ENCODE measurements at regions not wholly inside any gene's neighbourhood (a gene's known extent, or its start where the extent isn't known, plus 50 kb on each side); places are given as distances from the start of the nearest gene placed in this dataset.

GRCh38 chr1:87647430-87648177, 318.9 kb downstream of the LMO4 start:
- H3K27ac ChIP-seq (ENCODE audit: low read depth, low read length), result no peak overlapping the region
- no peaks in the 10 kb centered on the region for H3K27me3 ChIP-seq (ENCODE audit: control insufficient read depth, insufficient read depth, low read length)
- H3K9ac ChIP-seq (ENCODE audit: low read depth, low read length), result no peak overlapping the region
- H3K4me3 ChIP-seq (ENCODE audit: low read depth, low read length), result no peak overlapping the region
- H3K4me1 ChIP-seq (ENCODE audit: control insufficient read depth, insufficient read depth, low read length), result peaks cover 25% of the 10 kb centered on the region
- H3K9me3 ChIP-seq (ENCODE audit: control insufficient read depth, insufficient read depth, low read length), result no peaks in the 10 kb centered on the region
- no peaks in the 10 kb centered on the region for H3K36me3 ChIP-seq (ENCODE audit: control insufficient read depth, insufficient read depth, low read length)

DNA sequence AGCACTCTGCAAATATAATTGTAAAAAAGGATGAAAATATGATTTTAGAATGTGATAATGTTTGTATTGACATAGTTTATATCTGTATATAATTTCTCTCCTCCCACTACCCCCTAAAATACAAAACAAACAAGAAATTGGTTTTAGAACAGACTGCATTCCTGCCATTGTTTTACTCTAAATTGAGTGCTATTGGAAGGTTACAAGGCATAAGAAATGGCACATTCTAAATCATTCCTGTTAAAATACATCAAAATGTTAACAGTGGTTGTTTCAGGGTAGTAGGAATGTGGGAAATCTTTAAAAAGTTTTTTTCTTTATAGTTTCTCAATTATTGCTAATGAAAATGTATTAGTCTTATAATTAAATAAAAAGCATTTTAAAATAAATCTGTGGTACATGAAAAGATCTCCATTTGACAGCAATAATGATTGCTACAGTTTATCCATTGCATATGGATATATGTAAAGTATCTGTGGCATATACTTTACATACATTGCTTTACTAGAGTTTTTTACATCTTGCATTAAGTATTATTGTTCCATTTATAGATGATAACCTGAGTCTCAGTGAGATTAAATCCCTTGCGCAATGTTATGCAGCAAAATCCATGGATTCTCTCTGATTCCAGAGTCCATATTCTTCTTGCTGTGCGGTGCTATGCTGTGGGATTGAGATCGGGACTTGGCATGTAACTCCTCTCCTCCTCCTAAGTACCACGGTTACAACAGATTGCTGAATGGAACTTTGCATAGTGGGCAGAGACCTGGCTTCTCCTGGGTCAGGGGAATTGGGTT, 319.8 kb downstream of the LMO4 start:
- Histone ChIP-seq H3K4me1 (ENCODE audit: control insufficient read depth, insufficient read depth, low read length) (peaks cover 16% of the 10 kb centered on the region), H3K9ac (ENCODE audit: low read depth, low read length) (no peak overlapping the region), H3K4me3 (ENCODE audit: low read depth, low read length) (no peak overlapping the region), H3K27me3 (ENCODE audit: control insufficient read depth, insufficient read depth, low read length) (no peaks in the 10 kb centered on the region), H3K9me3 (ENCODE audit: control insufficient read depth, insufficient read depth, low read length) (no peaks in the 10 kb centered on the region), H3K27ac (ENCODE audit: low read depth, low read length) (no peak overlapping the region), H3K36me3 (ENCODE audit: control insufficient read depth, insufficient read depth, low read length) (no peaks in the 10 kb centered on the region)

DNA sequence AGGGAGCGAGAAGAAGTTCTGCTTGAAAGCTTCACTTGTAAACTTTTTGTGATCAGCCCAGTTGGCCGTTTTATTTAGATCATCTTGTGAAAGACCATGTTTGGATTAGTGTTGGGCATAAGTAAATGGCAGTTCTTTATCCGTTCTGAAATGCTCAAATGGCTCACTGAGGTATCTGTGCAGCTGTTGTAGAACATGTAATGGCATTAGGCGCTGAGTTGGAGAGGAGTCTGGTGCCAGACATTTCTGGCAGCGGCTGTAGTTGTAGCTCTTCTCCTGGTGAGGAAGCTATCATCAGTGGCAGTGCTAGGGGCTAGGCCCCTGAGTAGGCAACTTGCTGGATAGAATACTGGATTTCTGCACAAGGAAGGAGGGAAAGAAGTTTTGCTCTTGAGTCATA, 321.6 kb downstream of the LMO4 start:
- Histone ChIP-seq H3K4me1 (ENCODE audit: control insufficient read depth, insufficient read depth, low read length) (no peaks in the 10 kb centered on the region; the same call in 1 of the 2 replicates), H3K27ac (ENCODE audit: low read depth, low read length) (no peak overlapping the region)

DNA sequence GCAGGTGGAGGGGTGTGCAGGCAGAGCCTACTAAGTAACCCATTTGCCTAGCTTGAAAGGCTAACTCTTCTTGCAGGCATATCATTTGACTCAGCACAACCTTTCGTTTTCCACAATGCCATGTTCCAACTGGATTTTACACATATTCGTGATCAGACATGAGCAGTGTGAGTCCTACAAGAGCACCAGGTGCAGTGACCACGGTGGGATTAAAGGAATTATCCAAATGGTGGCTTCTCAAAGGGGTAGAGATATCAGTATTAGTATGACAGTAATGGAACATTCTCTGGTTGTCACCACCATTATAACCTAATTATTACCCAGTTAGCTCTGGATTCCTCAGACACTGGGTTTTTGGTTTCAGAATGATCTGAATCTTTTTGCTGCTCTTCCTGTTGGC, 323.5 kb downstream of the LMO4 start:
- no peaks in the 10 kb centered on the region for H3K4me1 ChIP-seq (ENCODE audit: control insufficient read depth, insufficient read depth, low read length)
- no peak overlapping the region for H3K9ac ChIP-seq (ENCODE audit: low read depth, low read length)
- H3K4me3 ChIP-seq (ENCODE audit: low read depth, low read length), result no peak overlapping the region
- no peaks in the 10 kb centered on the region for H3K36me3 ChIP-seq (ENCODE audit: control insufficient read depth, insufficient read depth, low read length)
- no peaks in the 10 kb centered on the region for H3K9me3 ChIP-seq (ENCODE audit: control insufficient read depth, insufficient read depth, low read length)
- no peaks in the 10 kb centered on the region for H3K27me3 ChIP-seq (ENCODE audit: control insufficient read depth, insufficient read depth, low read length)
- H3K27ac ChIP-seq (ENCODE audit: low read depth, low read length), result no peak overlapping the region

More for the DNA sequence above, 321.6 kb downstream of the LMO4 start:
- H3K9me3 ChIP-seq (ENCODE audit: control insufficient read depth, insufficient read depth, low read length), result no peaks in the 10 kb centered on the region
- H3K27me3 ChIP-seq (ENCODE audit: control insufficient read depth, insufficient read depth, low read length), result no peaks in the 10 kb centered on the region
- no peak overlapping the region for H3K9ac ChIP-seq (ENCODE audit: low read depth, low read length)
- no peaks in the 10 kb centered on the region for H3K36me3 ChIP-seq (ENCODE audit: control insufficient read depth, insufficient read depth, low read length)
- no peak overlapping the region for H3K4me3 ChIP-seq (ENCODE audit: low read depth, low read length)

GRCh38 chr1:87665151-87665550, 336.5 kb downstream of the LMO4 start:
- no peaks in the 10 kb centered on the region for H3K36me3 ChIP-seq (ENCODE audit: control insufficient read depth, insufficient read depth, low read length)
- no peak overlapping the region for H3K27ac ChIP-seq (ENCODE audit: low read depth, low read length)
- H3K9me3 ChIP-seq (ENCODE audit: control insufficient read depth, insufficient read depth, low read length), result no peaks in the 10 kb centered on the region
- no peaks in the 10 kb centered on the region for H3K27me3 ChIP-seq (ENCODE audit: control insufficient read depth, insufficient read depth, low read length)
- no peak overlapping the region for H3K4me3 ChIP-seq (ENCODE audit: low read depth, low read length)
- H3K4me1 ChIP-seq (ENCODE audit: control insufficient read depth, insufficient read depth, low read length), result no peaks in the 10 kb centered on the region
- H3K9ac ChIP-seq (ENCODE audit: low read depth, low read length), result no peak overlapping the region

GRCh38 chr1:87666681-87667080, 338.0 kb downstream of the LMO4 start:
- H3K4me1 ChIP-seq (ENCODE audit: control insufficient read depth, insufficient read depth, low read length), result no peaks in the 10 kb centered on the region
- H3K9ac ChIP-seq (ENCODE audit: low read depth, low read length), result no peak overlapping the region
- H3K36me3 ChIP-seq (ENCODE audit: control insufficient read depth, insufficient read depth, low read length), result no peaks in the 10 kb centered on the region
- no peaks in the 10 kb centered on the region for H3K27me3 ChIP-seq (ENCODE audit: control insufficient read depth, insufficient read depth, low read length)
- no peak overlapping the region for H3K4me3 ChIP-seq (ENCODE audit: low read depth, low read length)
- H3K9me3 ChIP-seq (ENCODE audit: control insufficient read depth, insufficient read depth, low read length), result no peaks in the 10 kb centered on the region
- H3K27ac ChIP-seq (ENCODE audit: low read depth, low read length), result no peak overlapping the region

DNA sequence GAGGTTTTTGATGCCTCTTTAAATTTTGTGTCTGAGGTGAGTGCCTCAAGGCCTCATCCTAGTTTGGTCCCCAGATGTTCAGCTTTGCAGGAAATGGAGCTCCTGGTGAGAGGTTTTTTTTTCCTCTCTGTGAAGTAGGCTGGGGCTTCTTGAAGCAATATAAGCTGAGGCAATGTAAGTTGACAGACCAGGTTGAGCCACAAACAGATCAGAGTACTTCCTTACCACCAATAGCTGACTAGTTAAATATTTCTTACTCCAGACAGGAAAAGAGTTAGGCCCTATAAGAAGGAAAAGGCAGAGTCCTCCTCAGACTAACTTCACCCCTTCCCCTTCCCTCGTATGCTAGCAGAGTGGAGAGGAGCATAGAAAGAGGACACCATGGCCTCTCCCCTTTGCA, 341.0 kb downstream of the LMO4 start:
- no peaks in the 10 kb centered on the region for H3K27me3 ChIP-seq (ENCODE audit: control insufficient read depth, insufficient read depth, low read length)
- H3K4me1 ChIP-seq (ENCODE audit: control insufficient read depth, insufficient read depth, low read length), result no peaks in the 10 kb centered on the region
- no peak overlapping the region for H3K9ac ChIP-seq (ENCODE audit: low read depth, low read length)
- no peak overlapping the region for H3K4me3 ChIP-seq (ENCODE audit: low read depth, low read length)
- H3K36me3 ChIP-seq (ENCODE audit: control insufficient read depth, insufficient read depth, low read length), result no peaks in the 10 kb centered on the region
- H3K9me3 ChIP-seq (ENCODE audit: control insufficient read depth, insufficient read depth, low read length), result no peaks in the 10 kb centered on the region
- no peak overlapping the region for H3K27ac ChIP-seq (ENCODE audit: low read depth, low read length)

GRCh38 chr1:87673309-87673708, 344.6 kb downstream of the LMO4 start:
- Histone ChIP-seq H3K9ac (ENCODE audit: low read depth, low read length) (no peak overlapping the region), H3K9me3 (ENCODE audit: control insufficient read depth, insufficient read depth, low read length) (no peaks in the 10 kb centered on the region), H3K27me3 (ENCODE audit: control insufficient read depth, insufficient read depth, low read length) (no peaks in the 10 kb centered on the region), H3K36me3 (ENCODE audit: control insufficient read depth, insufficient read depth, low read length) (no peaks in the 10 kb centered on the region), H3K27ac (ENCODE audit: low read depth, low read length) (no peak overlapping the region), H3K4me1 (ENCODE audit: control insufficient read depth, insufficient read depth, low read length) (no peaks in the 10 kb centered on the region), H3K4me3 (ENCODE audit: low read depth, low read length) (no peak overlapping the region)

GRCh38 chr1:87673748-87674147, 345.1 kb downstream of the LMO4 start:
- H3K9me3 ChIP-seq (ENCODE audit: control insufficient read depth, insufficient read depth, low read length), result no peaks in the 10 kb centered on the region
- H3K4me1 ChIP-seq (ENCODE audit: control insufficient read depth, insufficient read depth, low read length), result no peaks in the 10 kb centered on the region
- H3K36me3 ChIP-seq (ENCODE audit: control insufficient read depth, insufficient read depth, low read length), result no peaks in the 10 kb centered on the region
- no peak overlapping the region for H3K9ac ChIP-seq (ENCODE audit: low read depth, low read length)
- H3K27ac ChIP-seq (ENCODE audit: low read depth, low read length), result no peak overlapping the region
- no peaks in the 10 kb centered on the region for H3K27me3 ChIP-seq (ENCODE audit: control insufficient read depth, insufficient read depth, low read length)
- no peak overlapping the region for H3K4me3 ChIP-seq (ENCODE audit: low read depth, low read length)

GRCh38 chr1:87674791-87675190, 346.1 kb downstream of the LMO4 start:
- no peaks in the 10 kb centered on the region for H3K36me3 ChIP-seq (ENCODE audit: control insufficient read depth, insufficient read depth, low read length)
- no peak overlapping the region for H3K4me3 ChIP-seq (ENCODE audit: low read depth, low read length)
- no peak overlapping the region for H3K9ac ChIP-seq (ENCODE audit: low read depth, low read length)
- H3K9me3 ChIP-seq (ENCODE audit: control insufficient read depth, insufficient read depth, low read length), result no peaks in the 10 kb centered on the region; the same call in 1 of the 2 replicates
- no peaks in the 10 kb centered on the region for H3K4me1 ChIP-seq (ENCODE audit: control insufficient read depth, insufficient read depth, low read length)
- no peaks in the 10 kb centered on the region for H3K27me3 ChIP-seq (ENCODE audit: control insufficient read depth, insufficient read depth, low read length)
- no peak overlapping the region for H3K27ac ChIP-seq (ENCODE audit: low read depth, low read length)

DNA sequence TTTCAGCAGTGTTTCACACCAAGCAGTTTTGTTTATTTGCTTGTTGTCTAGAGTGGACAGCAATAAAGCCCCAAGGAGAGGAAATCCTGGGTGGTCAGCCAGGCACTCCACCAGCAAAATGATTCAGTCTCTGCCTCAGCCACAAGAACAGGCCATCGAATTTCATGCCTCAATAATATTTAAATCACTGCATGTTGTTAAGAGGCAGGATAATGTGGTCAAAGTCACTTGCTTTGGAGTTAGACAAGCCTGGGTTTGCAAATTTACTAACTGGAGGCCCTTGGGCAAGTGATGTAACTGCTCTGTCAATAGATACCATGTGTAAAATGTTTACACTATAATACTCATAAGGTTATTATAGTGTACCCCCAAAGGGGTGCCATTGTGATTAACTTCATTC, 349.6 kb downstream of the LMO4 start:
- Histone ChIP-seq H3K27ac (ENCODE audit: low read depth, low read length) (no peak overlapping the region), H3K4me3 (ENCODE audit: low read depth, low read length) (no peak overlapping the region), H3K36me3 (ENCODE audit: control insufficient read depth, insufficient read depth, low read length) (no peaks in the 10 kb centered on the region), H3K27me3 (ENCODE audit: control insufficient read depth, insufficient read depth, low read length) (no peaks in the 10 kb centered on the region), H3K4me1 (ENCODE audit: control insufficient read depth, insufficient read depth, low read length) (no peaks in the 10 kb centered on the region), H3K9ac (ENCODE audit: low read depth, low read length) (no peak overlapping the region), H3K9me3 (ENCODE audit: control insufficient read depth, insufficient read depth, low read length) (no peaks in the 10 kb centered on the region; the same call in 1 of the 2 replicates)

Data from HUES48 (cell line).